WTC11 (cell line): ENCODE measurements at regions not wholly inside any gene's neighbourhood (a gene's known extent, or its start where the extent isn't known, plus 50 kb on each side); places are given as distances from the start of the nearest gene placed in this dataset.

ENCODE experiments used
- CBFB ChIP-seq: sonication (generic); formaldehyde crosslinking; IDR thresholded peaks from 2 replicates; pipeline ENCODE4 v1.8.1; 2022; ENCODE audit warnings: mild to moderate bottlenecking, low read depth, missing genetic modification reagents
- CREB1 ChIP-seq: sonication (generic); formaldehyde crosslinking; IDR thresholded peaks from 2 replicates; pipeline ENCODE4 v1.8.0; 2023; ENCODE audit warnings: mild to moderate bottlenecking, missing genetic modification reagents
- CREM ChIP-seq: sonication (generic); formaldehyde crosslinking; IDR thresholded peaks from 2 replicates; pipeline ENCODE4 v1.8.1; 2022; ENCODE audit warnings: mild to moderate bottlenecking, missing genetic modification reagents, moderate library complexity
- CTCF ChIP-seq: fragments of 200-600 bp; IDR thresholded peaks from 2 replicates; pipeline ENCODE4 v1.8.0; 2022; ENCODE audit warnings: antibody characterized with exemption
- ESRRA ChIP-seq: sonication (generic); formaldehyde crosslinking; IDR thresholded peaks from 2 replicates; pipeline ENCODE4 v1.8.1; 2022; ENCODE audit warnings: mild to moderate bottlenecking, missing genetic modification reagents, borderline replicate concordance
- FOXJ3 ChIP-seq: sonication (generic); formaldehyde crosslinking; IDR thresholded peaks from 2 replicates; pipeline ENCODE4 v1.9.0; 2021; ENCODE audit warnings: missing genetic modification reagents, mild to moderate bottlenecking, borderline replicate concordance
- JUN ChIP-seq: sonication (generic); formaldehyde crosslinking; IDR thresholded peaks from 2 replicates; pipeline ENCODE4 v1.8.0; 2023; ENCODE audit warnings: mild to moderate bottlenecking, missing genetic modification reagents
- KAT7 ChIP-seq: sonication (generic); formaldehyde crosslinking; IDR thresholded peaks from 2 replicates; pipeline ENCODE4 v1.8.1; 2023; ENCODE audit warnings: missing genetic modification reagents, mild to moderate bottlenecking, borderline replicate concordance
- NFE2L1 ChIP-seq: sonication (generic); formaldehyde crosslinking; IDR thresholded peaks from 2 replicates; pipeline ENCODE4 v1.8.1; 2023; ENCODE audit warnings: missing genetic modification reagents
- SMAD4 ChIP-seq: sonication (generic); formaldehyde crosslinking; IDR thresholded peaks from 2 replicates; pipeline ENCODE4 v1.8.0; 2022; ENCODE audit warnings: mild to moderate bottlenecking, missing genetic modification reagents
- ZNF138 ChIP-seq: sonication (generic); formaldehyde crosslinking; conservative IDR thresholded peaks from 2 replicates; pipeline ENCODE4 v1.8.1; 2022; ENCODE audit warnings: mild to moderate bottlenecking, moderate library complexity, missing genetic modification reagents
- TF ChIP-seq, protein P1 (sequence below): sonication (generic); formaldehyde crosslinking; IDR thresholded peaks from 2 replicates; pipeline ENCODE4 v1.8.1; 2023; ENCODE audit warnings: mild to moderate bottlenecking, moderate library complexity, missing genetic modification reagents

DNA sequence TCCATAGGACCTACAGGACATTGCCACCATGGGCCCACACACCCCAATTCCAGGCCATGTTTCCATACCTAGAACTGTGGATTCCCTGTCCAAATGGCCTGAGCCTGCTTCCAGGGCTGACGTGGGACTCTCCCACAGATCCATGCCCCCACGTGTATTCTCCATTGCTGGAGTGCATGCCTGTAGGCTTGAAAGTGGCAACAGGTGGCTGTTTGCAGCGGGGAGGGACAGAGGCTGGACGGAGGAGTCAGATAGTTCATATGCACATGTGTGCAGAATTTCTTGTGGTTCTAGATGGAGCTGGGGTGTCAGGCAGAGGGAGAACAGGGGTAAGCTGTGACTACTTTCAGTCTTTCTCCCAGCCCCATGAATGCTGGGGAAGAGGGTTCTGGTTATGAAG is 285.7 kb upstream of the ANKRD55 start:
- TF ChIP-seq CTCF (no peak), CREB1 (no peak), CREM (CRISPR knock-in tag) (no peak), FOXJ3 (CRISPR knock-in tag) (no peak), CBFB (CRISPR knock-in tag) (no peak), KAT7 (CRISPR knock-in tag) (no peak), NFE2L1 (CRISPR knock-in tag) (no peak), JUN (CRISPR knock-in tag) (no peak), ESRRA (CRISPR knock-in tag) (no peak), SMAD4 (CRISPR knock-in tag) (no peak), ZNF138 (no peak)
- TF ChIP-seq, protein P1, sequence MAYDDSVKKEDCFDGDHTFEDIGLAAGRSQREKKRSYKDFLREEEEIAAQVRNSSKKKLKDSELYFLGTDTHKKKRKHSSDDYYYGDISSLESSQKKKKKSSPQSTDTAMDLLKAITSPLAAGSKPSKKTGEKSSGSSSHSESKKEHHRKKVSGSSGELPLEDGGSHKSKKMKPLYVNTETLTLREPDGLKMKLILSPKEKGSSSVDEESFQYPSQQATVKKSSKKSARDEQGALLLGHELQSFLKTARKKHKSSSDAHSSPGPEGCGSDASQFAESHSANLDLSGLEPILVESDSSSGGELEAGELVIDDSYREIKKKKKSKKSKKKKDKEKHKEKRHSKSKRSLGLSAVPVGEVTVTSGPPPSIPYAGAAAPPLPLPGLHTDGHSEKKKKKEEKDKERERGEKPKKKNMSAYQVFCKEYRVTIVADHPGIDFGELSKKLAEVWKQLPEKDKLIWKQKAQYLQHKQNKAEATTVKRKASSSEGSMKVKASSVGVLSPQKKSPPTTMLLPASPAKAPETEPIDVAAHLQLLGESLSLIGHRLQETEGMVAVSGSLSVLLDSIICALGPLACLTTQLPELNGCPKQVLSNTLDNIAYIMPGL (CRISPR knock-in tag): no peak
